ENCODE measurements at regions not wholly inside any gene's neighbourhood (a gene's known extent, or its start where the extent isn't known, plus 50 kb on each side); places are given as distances from the start of the nearest gene placed in this dataset.

GRCh38 chr6:165770397-165771082, 107.5 kb upstream of the PDE10A start:
- Histone ChIP-seq H3K9me3 (ENCODE audit: low read depth) (no peaks in the 10 kb centered on the region), H3F3A (ENCODE audit: low read depth) (no peaks in the 10 kb centered on the region), H3K79me2 (ENCODE audit: low read depth) (no peaks in the 10 kb centered on the region), H3K4me2 (no peak overlapping the region), H3K36me3 (no peaks in the 10 kb centered on the region), H3K4me3 (no peak overlapping the region), H3K4me1 (no peaks in the 10 kb centered on the region), H4K20me1 (ENCODE audit: low read depth) (no peaks in the 10 kb centered on the region), H3K27me3 (no peaks in the 10 kb centered on the region), H3K9ac (no peak overlapping the region), H2AFZ (replicated peaks) (peak overlapping the region; percentile 12), H3K27ac (no peak overlapping the region)
- TF ChIP-seq EZH2phosphoT487 (IDR thresholded peaks at IDR 0.05): no peak
- TF ChIP-seq, protein P1, sequence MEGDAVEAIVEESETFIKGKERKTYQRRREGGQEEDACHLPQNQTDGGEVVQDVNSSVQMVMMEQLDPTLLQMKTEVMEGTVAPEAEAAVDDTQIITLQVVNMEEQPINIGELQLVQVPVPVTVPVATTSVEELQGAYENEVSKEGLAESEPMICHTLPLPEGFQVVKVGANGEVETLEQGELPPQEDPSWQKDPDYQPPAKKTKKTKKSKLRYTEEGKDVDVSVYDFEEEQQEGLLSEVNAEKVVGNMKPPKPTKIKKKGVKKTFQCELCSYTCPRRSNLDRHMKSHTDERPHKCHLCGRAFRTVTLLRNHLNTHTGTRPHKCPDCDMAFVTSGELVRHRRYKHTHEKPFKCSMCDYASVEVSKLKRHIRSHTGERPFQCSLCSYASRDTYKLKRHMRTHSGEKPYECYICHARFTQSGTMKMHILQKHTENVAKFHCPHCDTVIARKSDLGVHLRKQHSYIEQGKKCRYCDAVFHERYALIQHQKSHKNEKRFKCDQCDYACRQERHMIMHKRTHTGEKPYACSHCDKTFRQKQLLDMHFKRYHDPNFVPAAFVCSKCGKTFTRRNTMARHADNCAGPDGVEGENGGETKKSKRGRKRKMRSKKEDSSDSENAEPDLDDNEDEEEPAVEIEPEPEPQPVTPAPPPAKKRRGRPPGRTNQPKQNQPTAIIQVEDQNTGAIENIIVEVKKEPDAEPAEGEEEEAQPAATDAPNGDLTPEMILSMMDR (IDR thresholded peaks at IDR 0.05): no peak
- TF ChIP-seq EZH2 (IDR thresholded peaks at IDR 0.05): no peak
- no peak for DNase-seq (ENCODE audit: low spot score)
- Mint-ChIP-seq H3K27ac (no peak overlapping the region), H3K9me3 (peaks cover 4% of the 10 kb centered on the region), H3K36me3 (no peaks in the 10 kb centered on the region), H3K27me3 (ENCODE audit: insufficient read depth, low read depth) (peaks cover 5% of the 10 kb centered on the region), H3K4me1 (peaks cover 26% of the 10 kb centered on the region), H3K4me3 (no peak overlapping the region)

DNA sequence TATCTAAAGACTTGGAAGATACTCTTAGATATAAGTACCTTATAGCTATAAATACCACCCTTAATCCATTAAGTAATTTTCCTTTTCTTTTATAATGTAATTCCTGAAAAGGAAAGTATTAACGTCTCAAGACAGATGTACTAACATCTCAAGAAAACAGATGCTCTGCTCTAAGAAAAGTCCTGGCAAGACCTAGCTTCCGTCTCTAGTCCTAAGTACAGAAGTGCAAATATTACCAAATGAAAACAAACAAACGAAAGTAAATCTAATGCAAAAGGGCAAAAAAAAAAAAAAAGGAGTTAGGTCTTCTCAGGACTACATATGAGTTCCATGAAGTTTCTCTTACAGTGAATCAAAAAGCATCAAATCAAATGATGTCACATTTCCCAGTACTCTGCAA, 106.8 kb upstream of the PDE10A start:
- Histone ChIP-seq H4K20me1 (ENCODE audit: low read depth) (no peaks in the 10 kb centered on the region), H3F3A (ENCODE audit: low read depth) (no peaks in the 10 kb centered on the region), H3K9me3 (ENCODE audit: low read depth) (no peaks in the 10 kb centered on the region), H3K27ac (no peak overlapping the region), H3K4me2 (no peak overlapping the region), H2AFZ (replicated peaks) (peak overlapping the region; percentile 12), H3K9ac (no peak overlapping the region), H3K4me1 (no peaks in the 10 kb centered on the region), H3K36me3 (no peaks in the 10 kb centered on the region), H3K27me3 (no peaks in the 10 kb centered on the region), H3K79me2 (ENCODE audit: low read depth) (no peaks in the 10 kb centered on the region), H3K4me3 (no peak overlapping the region)
- Mint-ChIP-seq H3K36me3 (no peaks in the 10 kb centered on the region), H3K4me1 (peaks cover 21% of the 10 kb centered on the region), H3K27me3 (ENCODE audit: insufficient read depth, low read depth) (peaks cover 3% of the 10 kb centered on the region), H3K9me3 (peaks cover 4% of the 10 kb centered on the region), H3K4me3 (no peak overlapping the region), H3K27ac (no peak overlapping the region)
- no peak for DNase-seq (ENCODE audit: low spot score)
- no peak for TF ChIP-seq EZH2phosphoT487 (IDR thresholded peaks at IDR 0.05)
- TF ChIP-seq EZH2 (IDR thresholded peaks at IDR 0.05): no peak
- TF ChIP-seq, protein P1 (IDR thresholded peaks at IDR 0.05): no peak

GRCh38 chr6:165769401-165769800, 106.4 kb upstream of the PDE10A start:
- Mint-ChIP-seq H3K4me3 (no peak overlapping the region), H3K36me3 (no peaks in the 10 kb centered on the region), H3K9me3 (peaks cover 4% of the 10 kb centered on the region)

More at GRCh38 chr6:165769401-165769800, 106.4 kb upstream of the PDE10A start:
- Histone ChIP-seq H3K79me2 (ENCODE audit: low read depth) (no peaks in the 10 kb centered on the region), H3K9ac (no peak overlapping the region), H4K20me1 (ENCODE audit: low read depth) (no peaks in the 10 kb centered on the region), H3K36me3 (no peaks in the 10 kb centered on the region), H3K4me1 (no peaks in the 10 kb centered on the region), H3K9me3 (ENCODE audit: low read depth) (no peaks in the 10 kb centered on the region), H3K27ac (no peak overlapping the region), H3K4me3 (no peak overlapping the region), H3F3A (ENCODE audit: low read depth) (no peaks in the 10 kb centered on the region), H3K4me2 (no peak overlapping the region), H2AFZ (replicated peaks) (no peak overlapping the region), H3K27me3 (no peaks in the 10 kb centered on the region)
- DNase-seq (ENCODE audit: low spot score): no peak
- peaks cover 2% of the 10 kb centered on the region for H3K27me3 Mint-ChIP-seq (ENCODE audit: insufficient read depth, low read depth)
- no peak overlapping the region for H3K27ac Mint-ChIP-seq
- H3K4me1 Mint-ChIP-seq: peaks cover 19% of the 10 kb centered on the region
- no peak for TF ChIP-seq EZH2 (IDR thresholded peaks at IDR 0.05)
- TF ChIP-seq EZH2phosphoT487 (IDR thresholded peaks at IDR 0.05): no peak
- TF ChIP-seq, protein P1 (IDR thresholded peaks at IDR 0.05): no peak
